Mesendoderm (in vitro differentiated cells): ENCODE measurements at regions not wholly inside any gene's neighbourhood (a gene's known extent, or its start where the extent isn't known, plus 50 kb on each side); places are given as distances from the start of the nearest gene placed in this dataset.

Experiments
- DNase-seq: peaks from one replicate; pipeline ENCODE4 v3.0.0; 2013
- H2AK5ac ChIP-seq: 2 replicates; pipeline ENCODE4 v1.6.1; 2013; ENCODE audit warnings: low read length, inconsistent platforms
- H2BK120ac ChIP-seq: 2 replicates; pipeline ENCODE4 v1.6.1; 2013; ENCODE audit warnings: low read depth, mild to moderate bottlenecking, low read length, moderate library complexity, mixed read lengths
- H2BK15ac ChIP-seq: replicated peaks from 2 replicates; pipeline ENCODE4 v1.6.1; 2013; ENCODE audit warnings: low read depth, mild to moderate bottlenecking, moderate library complexity
- H2BK5ac ChIP-seq: 2 replicates; pipeline ENCODE4 v1.6.1; 2013; ENCODE audit warnings: low read length, inconsistent platforms
- H3K18ac ChIP-seq: 2 replicates; pipeline ENCODE4 v1.6.1; 2013; ENCODE audit warnings: mild to moderate bottlenecking, low read length, mixed read lengths
- H3K23ac ChIP-seq: one replicate; pipeline ENCODE4 v1.6.1; 2013; ENCODE audit warnings: low read length
- H3K27ac ChIP-seq: 2 replicates; pipeline ENCODE4 v1.5.1; 2013; ENCODE audit warnings: low read depth, mild to moderate bottlenecking, inconsistent platforms, low read length, moderate library complexity
- H3K27me3 ChIP-seq: 2 replicates; pipeline ENCODE4 v1.6.1; 2013; ENCODE audit warnings: low read length, control low read depth, mild to moderate bottlenecking, inconsistent platforms; ENCODE audit not compliant: insufficient read depth, poor library complexity
- H3K36me3 ChIP-seq: 2 replicates; pipeline ENCODE4 v1.6.1; 2013; ENCODE audit warnings: low read length, inconsistent platforms; ENCODE audit not compliant: control insufficient read depth, insufficient read depth
- H3K4ac ChIP-seq: one replicate; pipeline ENCODE4 v1.6.1; 2013; ENCODE audit warnings: low read depth, mild to moderate bottlenecking, low read length, moderate library complexity
- H3K4me1 ChIP-seq: 2 replicates; pipeline ENCODE4 v1.6.1; 2013; ENCODE audit warnings: low read depth, low read length, inconsistent platforms; ENCODE audit not compliant: control insufficient read depth
- H3K4me2 ChIP-seq: 2 replicates; pipeline ENCODE4 v1.6.1; 2013; ENCODE audit warnings: low read length
- H3K4me3 ChIP-seq: 2 replicates; pipeline ENCODE4 v1.5.1; 2013; ENCODE audit warnings: mild to moderate bottlenecking, low read length
- H3K56ac ChIP-seq: one replicate; pipeline ENCODE4 v1.6.1; 2013; ENCODE audit warnings: low read length
- H3K79me1 ChIP-seq: 2 replicates; pipeline ENCODE4 v1.6.1; 2013; ENCODE audit warnings: low read length, inconsistent platforms
- H3K79me2 ChIP-seq: 2 replicates; pipeline ENCODE4 v1.6.1; 2013; ENCODE audit warnings: mild to moderate bottlenecking, low read length; ENCODE audit not compliant: control insufficient read depth, insufficient read depth
- H3K9ac ChIP-seq: 2 replicates; pipeline ENCODE4 v1.6.1; 2013; ENCODE audit warnings: low read length, inconsistent platforms
- H4K5ac ChIP-seq: one replicate; pipeline ENCODE4 v1.6.1; 2013; ENCODE audit warnings: low read length
- H4K8ac ChIP-seq: one replicate; pipeline ENCODE4 v1.6.1; 2013; ENCODE audit warnings: low read depth, mild to moderate bottlenecking, control low read depth, low read length, moderate library complexity
- WGBS: extraction: QIAGEN DNeasy Blood & Tissue Kit; methylation state at CpG from one replicate; pipeline ENCODE4 v1.1.7; 2013; ENCODE audit warnings: low lambda C conversion rate, missing lambda C conversion rate; ENCODE audit not compliant: insufficient coverage; ENCODE audit errors: extremely low coverage; 5-methylcytosine and 5-hydroxymethylcytosine counted together

GRCh38 chr10:123451618-123452245, 214.4 kb upstream of the GPR26 start:
- H2BK5ac ChIP-seq = no peak overlapping the region
- H4K5ac ChIP-seq = no peak overlapping the region
- H3K18ac ChIP-seq = no peak overlapping the region
- 100% methylated on average over 1 of the region's 14 CpGs for WGBS
- no peaks in the 10 kb centered on the region for H3K79me2 ChIP-seq
- H3K79me1 ChIP-seq = no peaks in the 10 kb centered on the region
- no peak overlapping the region for H2AK5ac ChIP-seq
- H3K4me2 ChIP-seq = no peak overlapping the region
- H3K27me3 ChIP-seq = no peaks in the 10 kb centered on the region
- no peak overlapping the region for H3K4ac ChIP-seq
- H3K23ac ChIP-seq = no peak overlapping the region
- H3K4me3 ChIP-seq = no peak overlapping the region
- H3K36me3 ChIP-seq = no peaks in the 10 kb centered on the region
- no peak overlapping the region for H2BK120ac ChIP-seq
- no peak overlapping the region for H3K56ac ChIP-seq
- no peak for DNase-seq
- H3K9ac ChIP-seq = no peak overlapping the region
- no peaks in the 10 kb centered on the region for H3K4me1 ChIP-seq
- no peak overlapping the region for H4K8ac ChIP-seq
- no peak overlapping the region for H3K27ac ChIP-seq
- H2BK15ac ChIP-seq = no peak overlapping the region

- Histone ChIP-seq H3K79me1 (no peaks in the 10 kb centered on the region), H3K4me3 (no peak overlapping the region), H3K18ac (no peak overlapping the region), H3K36me3 (no peaks in the 10 kb centered on the region), H4K5ac (no peak overlapping the region), H4K8ac (no peak overlapping the region), H3K56ac (no peak overlapping the region), H2BK120ac (no peak overlapping the region), H3K27me3 (no peaks in the 10 kb centered on the region), H3K27ac (no peak overlapping the region), H3K4me1 (no peaks in the 10 kb centered on the region), H2BK15ac (no peak overlapping the region), H3K4me2 (no peak overlapping the region), H2BK5ac (no peak overlapping the region), H3K79me2 (no peaks in the 10 kb centered on the region), H2AK5ac (no peak overlapping the region), H3K23ac (no peak overlapping the region), H3K9ac (no peak overlapping the region), H3K4ac (no peak overlapping the region)
- no CpG with 5 or more reads among the region's 4 CpGs for WGBS
- no peak for DNase-seq
These were observed 211.2 kb upstream of the GPR26 start for GRCh38 chr10:123454987-123455386.

GRCh38 chr10:123455861-123456260, 210.3 kb upstream of the GPR26 start:
- no peaks in the 10 kb centered on the region for H3K79me1 ChIP-seq
- no peak overlapping the region for H3K23ac ChIP-seq
- no peak overlapping the region for H3K9ac ChIP-seq
- no peak overlapping the region for H4K8ac ChIP-seq
- WGBS = no CpG with 5 or more reads among the region's 3 CpGs
- H3K36me3 ChIP-seq = no peaks in the 10 kb centered on the region
- no peak overlapping the region for H2BK15ac ChIP-seq
- H3K4me3 ChIP-seq = no peak overlapping the region
- H3K4me2 ChIP-seq = no peak overlapping the region
- no peak overlapping the region for H3K18ac ChIP-seq
- no peak overlapping the region for H4K5ac ChIP-seq
- H3K79me2 ChIP-seq = no peaks in the 10 kb centered on the region
- H3K4ac ChIP-seq = no peak overlapping the region
- H3K4me1 ChIP-seq = no peaks in the 10 kb centered on the region
- H3K27me3 ChIP-seq = no peaks in the 10 kb centered on the region
- DNase-seq = no peak
- no peak overlapping the region for H2AK5ac ChIP-seq
- H3K56ac ChIP-seq = no peak overlapping the region
- H2BK120ac ChIP-seq = no peak overlapping the region
- H2BK5ac ChIP-seq = no peak overlapping the region
- H3K27ac ChIP-seq = no peak overlapping the region

- DNase-seq = no peak
- Histone ChIP-seq H3K56ac (no peak overlapping the region), H3K27me3 (no peaks in the 10 kb centered on the region), H2BK120ac (no peak overlapping the region), H4K8ac (no peak overlapping the region), H3K79me1 (no peaks in the 10 kb centered on the region), H3K4me2 (no peak overlapping the region), H3K4me3 (no peak overlapping the region), H2BK5ac (no peak overlapping the region), H3K18ac (no peak overlapping the region), H3K27ac (no peak overlapping the region), H3K4me1 (no peaks in the 10 kb centered on the region), H3K79me2 (no peaks in the 10 kb centered on the region), H3K36me3 (no peaks in the 10 kb centered on the region), H2AK5ac (no peak overlapping the region), H3K9ac (no peak overlapping the region), H2BK15ac (no peak overlapping the region), H4K5ac (no peak overlapping the region), H3K23ac (no peak overlapping the region), H3K4ac (no peak overlapping the region)
- no CpG with 5 or more reads among the region's 5 CpGs for WGBS
These were observed 207.2 kb upstream of the GPR26 start for GRCh38 chr10:123458933-123459332.

- Histone ChIP-seq H3K27me3 (no peaks in the 10 kb centered on the region), H3K4me1 (no peaks in the 10 kb centered on the region), H3K36me3 (no peaks in the 10 kb centered on the region), H3K18ac (no peak overlapping the region), H3K4me2 (no peak overlapping the region), H2BK5ac (no peak overlapping the region), H3K79me2 (no peaks in the 10 kb centered on the region), H3K23ac (no peak overlapping the region), H3K4ac (no peak overlapping the region), H3K27ac (no peak overlapping the region), H3K4me3 (no peak overlapping the region), H4K8ac (no peak overlapping the region), H3K9ac (no peak overlapping the region), H3K56ac (no peak overlapping the region), H2BK120ac (no peak overlapping the region), H3K79me1 (no peaks in the 10 kb centered on the region), H2BK15ac (no peak overlapping the region), H2AK5ac (no peak overlapping the region), H4K5ac (no peak overlapping the region)
- WGBS = no CpG with 5 or more reads among the region's 7 CpGs
- DNase-seq = no peak
These were observed 206.6 kb upstream of the GPR26 start for GRCh38 chr10:123459371-123460091.

GRCh38 chr10:123462246-123462645, 203.9 kb upstream of the GPR26 start:
- DNase-seq = no peak
- no peak overlapping the region for H3K9ac ChIP-seq
- no peak overlapping the region for H4K8ac ChIP-seq
- no peak overlapping the region for H4K5ac ChIP-seq
- H3K23ac ChIP-seq = no peak overlapping the region
- H3K4me1 ChIP-seq = no peaks in the 10 kb centered on the region
- no peak overlapping the region for H2BK5ac ChIP-seq
- H2AK5ac ChIP-seq = no peak overlapping the region
- no peaks in the 10 kb centered on the region for H3K79me2 ChIP-seq
- H3K4me2 ChIP-seq = no peak overlapping the region
- H3K18ac ChIP-seq = no peak overlapping the region
- no peaks in the 10 kb centered on the region for H3K27me3 ChIP-seq
- no peak overlapping the region for H3K4me3 ChIP-seq
- H2BK120ac ChIP-seq = no peak overlapping the region
- WGBS = no CpG with 5 or more reads among the region's 8 CpGs
- no peak overlapping the region for H3K27ac ChIP-seq
- H2BK15ac ChIP-seq = no peak overlapping the region
- H3K56ac ChIP-seq = no peak overlapping the region
- no peaks in the 10 kb centered on the region for H3K36me3 ChIP-seq
- no peak overlapping the region for H3K4ac ChIP-seq
- H3K79me1 ChIP-seq = no peaks in the 10 kb centered on the region
